HL-60/S4 (cell line): ENCODE measurements at regions not wholly inside any gene's neighbourhood (a gene's known extent, or its start where the extent isn't known, plus 50 kb on each side); places are given as distances from the start of the nearest gene placed in this dataset.
"Not testable (repeated sequence)": the region's sequence is repeated elsewhere in the genome, so short reads cannot be mapped to it uniquely, and the experiment has no call there.

Experiments
- in situ Hi-C: fragments of 300-500 bp; cut with MboI; formaldehyde crosslinking; loops from 2 replicates; pipeline ENCODE4 v1.14.3; 2022; ENCODE audit warnings: low sequenced_read_pairs

DNA sequence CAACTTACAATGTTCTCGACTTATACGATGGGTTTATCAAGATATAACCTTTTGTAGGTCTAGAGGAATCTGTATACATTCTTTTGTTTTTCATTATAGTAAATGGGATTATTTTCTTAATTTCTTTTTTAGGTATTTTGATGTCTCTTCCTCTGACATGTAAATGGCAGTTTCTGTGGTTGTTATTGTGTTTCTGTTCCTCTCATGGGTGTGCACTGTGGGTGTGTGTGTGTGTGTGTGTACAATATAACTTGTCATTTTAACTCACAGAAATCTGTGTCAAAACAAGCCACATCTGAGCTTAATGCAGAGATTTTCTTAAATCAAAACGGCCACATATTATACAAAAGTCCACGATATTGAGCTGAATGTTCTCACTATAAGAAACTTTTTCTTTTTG is 1300.8 kb upstream of the B3GALT2 start:
- in situ Hi-C loops = no loop called here

DNA sequence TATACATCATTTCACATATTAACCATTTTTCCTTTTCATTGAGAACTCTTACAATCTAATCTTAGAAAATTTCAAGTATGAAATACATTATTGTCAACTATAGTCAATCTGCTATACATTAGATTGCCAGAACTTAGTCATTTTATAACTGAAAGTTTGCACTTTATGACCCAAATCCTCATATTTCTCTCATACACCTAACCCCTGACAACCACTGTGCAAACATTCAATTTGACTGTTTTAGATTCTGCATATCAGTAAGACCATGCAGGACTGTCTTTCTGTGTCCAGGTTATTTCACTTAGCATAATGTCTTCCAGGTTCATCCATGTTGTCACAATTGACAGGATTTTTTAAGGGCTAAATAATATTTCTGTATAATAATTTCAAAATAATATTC is 1299.0 kb upstream of the B3GALT2 start:
- in situ Hi-C loops = no loop called here

DNA sequence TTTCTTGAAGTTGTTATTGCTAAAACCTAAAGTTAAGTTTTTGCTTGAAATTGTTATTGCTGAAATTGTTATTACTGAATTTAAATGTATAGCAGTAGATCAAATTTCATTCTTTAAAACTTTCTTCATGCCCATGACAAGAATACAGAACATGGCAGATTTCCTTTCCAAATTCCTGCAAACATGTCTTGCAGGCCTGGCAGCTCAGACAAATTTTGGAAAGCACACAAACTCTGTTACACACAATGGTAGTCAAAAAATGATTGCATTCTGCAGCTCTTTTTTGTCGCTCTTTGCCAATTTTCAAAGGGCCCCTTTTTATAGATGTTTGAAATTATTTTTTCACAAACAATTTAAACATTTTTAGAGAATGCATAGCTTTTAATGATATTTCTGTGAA is 1292.3 kb upstream of the B3GALT2 start:
- in situ Hi-C loops = no loop called here

DNA sequence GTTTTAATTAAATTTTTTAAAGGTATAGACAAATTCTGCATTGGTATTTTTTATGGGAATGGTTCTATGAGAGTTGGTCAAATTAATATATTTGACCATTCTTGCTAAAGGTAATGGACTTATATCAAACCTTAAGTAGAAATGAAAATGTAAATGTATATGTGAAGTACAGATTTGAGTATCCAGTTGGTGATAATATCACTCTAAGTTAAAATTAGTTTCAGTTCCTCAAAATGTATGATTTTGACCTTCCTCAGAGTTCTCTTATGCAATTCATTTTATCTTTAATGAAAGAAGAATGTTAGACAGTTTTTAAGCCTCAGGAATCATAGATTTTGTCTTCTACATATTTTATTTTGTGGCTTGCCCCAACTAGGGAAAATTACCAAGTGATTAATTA is 1291.5 kb upstream of the B3GALT2 start:
- in situ Hi-C loops = no loop called here

DNA sequence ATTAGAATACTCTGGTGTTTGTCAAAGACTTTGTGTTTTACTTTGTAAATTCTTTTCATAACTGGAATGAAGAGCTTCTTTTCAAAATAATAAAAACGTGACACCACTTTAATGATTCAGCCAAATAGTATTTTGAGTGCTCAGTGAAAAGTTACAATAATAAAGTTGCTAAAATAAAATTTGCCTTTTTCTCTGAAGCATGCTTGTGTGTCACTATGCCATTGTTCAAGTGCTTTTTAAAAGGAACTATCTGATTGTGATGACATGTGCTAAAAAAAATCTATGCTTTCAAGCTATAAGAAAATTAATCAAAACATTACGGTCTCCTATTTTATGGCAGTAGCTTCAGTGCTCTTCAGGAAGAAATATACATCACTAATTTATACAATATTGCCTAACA is 1290.5 kb upstream of the B3GALT2 start:
- in situ Hi-C loops = no loop called here

DNA sequence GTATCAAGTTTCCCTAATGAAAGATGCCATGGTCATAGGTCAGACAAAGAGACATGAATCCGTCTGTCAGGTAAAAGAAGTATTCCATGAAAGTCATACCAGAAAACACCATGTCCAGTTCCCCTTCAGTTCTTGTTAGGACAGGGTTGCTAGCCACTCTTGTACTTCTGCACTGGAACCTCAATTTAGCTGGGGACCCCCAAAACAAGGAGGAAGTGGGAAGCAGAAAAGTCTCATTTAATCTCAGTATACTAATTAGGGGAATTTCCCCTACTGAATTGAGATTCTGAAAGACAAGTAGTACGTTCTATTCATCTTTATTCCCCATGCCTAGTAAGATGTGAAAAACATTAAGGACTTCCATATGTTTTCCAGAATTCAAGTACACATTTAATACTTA is 1289.9 kb upstream of the B3GALT2 start:
- in situ Hi-C loops = no loop called here

DNA sequence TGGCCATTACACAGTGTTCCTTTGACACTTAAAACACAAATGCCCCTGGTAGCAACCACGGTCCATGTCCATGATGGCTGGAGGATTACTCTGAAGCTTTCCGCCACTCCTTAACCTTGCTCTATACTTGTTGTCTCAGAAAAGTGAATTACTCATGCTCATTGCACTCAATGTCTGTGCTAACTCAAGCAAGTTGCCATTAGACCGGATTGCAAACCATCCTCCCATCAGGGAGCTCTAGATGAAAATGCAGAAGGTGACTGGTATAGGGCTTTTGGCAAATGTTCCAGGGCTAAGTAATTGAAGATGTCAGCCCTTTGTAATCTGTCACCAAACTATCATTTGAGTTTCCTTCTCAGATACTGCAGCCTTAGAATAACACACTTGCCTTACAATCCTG is 1288.3 kb upstream of the B3GALT2 start:
- in situ Hi-C loops = no loop called here

DNA sequence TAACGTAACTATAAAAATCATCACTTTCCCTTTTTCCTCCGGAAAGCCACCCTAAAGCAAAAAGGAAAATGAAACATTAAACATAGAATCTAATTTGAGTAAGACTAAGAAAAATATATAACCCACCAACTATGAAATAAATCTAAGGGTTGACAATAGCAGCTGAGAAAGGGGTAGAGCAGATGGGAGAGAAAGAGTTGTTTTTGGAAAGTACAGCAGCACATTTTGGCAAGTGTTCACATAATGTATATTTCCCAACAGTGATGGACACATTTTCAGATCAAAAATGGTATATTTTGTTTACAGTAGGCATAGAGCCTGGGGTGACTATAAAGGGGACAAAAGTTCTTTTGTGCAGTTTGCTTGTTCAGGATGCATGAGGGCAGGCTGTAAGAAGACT is 1287.4 kb upstream of the B3GALT2 start:
- in situ Hi-C loops = no loop called here

DNA sequence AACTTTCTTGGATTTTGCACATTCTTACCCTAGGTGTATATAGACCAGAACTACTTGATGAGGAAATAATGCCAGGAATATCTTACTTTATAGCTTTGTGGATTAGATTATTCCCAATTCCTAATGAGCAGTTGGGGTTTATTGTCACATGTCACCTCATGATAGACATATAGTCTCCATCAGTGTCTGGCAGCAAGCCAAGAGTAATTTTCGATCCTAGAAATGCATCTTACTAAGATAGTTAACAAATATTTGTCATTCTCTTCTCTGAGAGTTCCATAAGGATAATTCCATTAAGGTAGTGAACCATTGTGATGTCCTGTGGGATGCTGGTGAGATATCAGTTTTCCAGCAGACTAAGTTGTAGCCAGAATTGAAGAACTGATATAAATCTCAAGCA is 1282.9 kb upstream of the B3GALT2 start:
- in situ Hi-C loops = no loop called here

DNA sequence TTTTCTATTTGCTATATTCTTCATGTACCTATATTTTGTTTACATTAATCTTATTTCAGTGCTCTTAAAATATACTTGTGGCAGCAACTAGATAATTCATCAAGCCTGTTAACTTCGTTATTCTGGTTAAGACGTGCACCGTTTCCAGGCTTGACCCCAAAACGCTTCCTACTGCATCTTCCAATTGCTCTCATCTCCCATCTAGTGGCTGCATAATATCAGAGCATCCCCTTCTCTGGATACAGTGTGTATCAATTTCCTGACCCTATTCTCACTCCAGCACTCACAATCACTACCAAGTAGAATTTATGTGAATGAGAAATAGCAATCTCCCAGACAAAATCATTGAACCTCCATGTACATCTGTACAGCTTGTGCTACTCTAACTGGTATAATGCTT is 1280.3 kb upstream of the B3GALT2 start:
- in situ Hi-C loops = no loop called here

DNA sequence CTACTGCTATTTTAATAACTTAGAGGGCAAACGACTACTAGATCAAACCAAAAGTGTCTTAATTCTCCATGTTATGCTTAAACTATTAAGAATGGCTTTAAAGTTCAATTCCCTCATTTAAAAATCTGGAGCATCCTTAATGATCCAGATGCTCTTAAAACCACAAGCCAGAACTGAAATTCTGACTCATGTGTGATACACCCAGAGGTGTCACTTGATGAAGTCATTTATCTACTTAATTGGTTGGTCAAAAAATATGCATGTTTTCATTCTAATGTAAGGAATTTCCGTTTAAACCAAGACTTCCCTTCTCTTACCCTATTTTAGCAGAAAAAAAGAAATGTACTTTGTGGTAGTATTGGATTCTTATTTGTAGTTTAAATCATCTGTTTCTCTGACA is 1261.2 kb upstream of the B3GALT2 start:
- in situ Hi-C loops = no loop called here

DNA sequence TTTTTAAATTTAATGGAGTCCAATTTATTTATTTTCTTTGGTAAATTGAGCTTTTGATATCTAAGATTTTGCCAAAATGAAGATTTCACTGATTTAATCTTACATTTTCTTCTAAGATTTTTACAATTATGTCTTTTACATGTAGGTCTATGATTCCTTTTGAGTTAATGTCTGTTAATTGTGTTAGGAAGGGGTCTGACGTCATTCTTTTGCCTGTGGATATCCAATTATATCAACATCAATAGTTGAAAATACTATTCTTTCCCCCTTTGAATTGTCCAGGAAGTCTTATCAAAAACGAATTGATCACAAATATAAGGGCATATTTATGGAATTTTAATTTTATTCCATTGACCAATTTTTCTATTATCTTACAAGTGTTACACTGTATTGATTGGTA is 1258.8 kb upstream of the B3GALT2 start:
- in situ Hi-C loops = no loop called here

DNA sequence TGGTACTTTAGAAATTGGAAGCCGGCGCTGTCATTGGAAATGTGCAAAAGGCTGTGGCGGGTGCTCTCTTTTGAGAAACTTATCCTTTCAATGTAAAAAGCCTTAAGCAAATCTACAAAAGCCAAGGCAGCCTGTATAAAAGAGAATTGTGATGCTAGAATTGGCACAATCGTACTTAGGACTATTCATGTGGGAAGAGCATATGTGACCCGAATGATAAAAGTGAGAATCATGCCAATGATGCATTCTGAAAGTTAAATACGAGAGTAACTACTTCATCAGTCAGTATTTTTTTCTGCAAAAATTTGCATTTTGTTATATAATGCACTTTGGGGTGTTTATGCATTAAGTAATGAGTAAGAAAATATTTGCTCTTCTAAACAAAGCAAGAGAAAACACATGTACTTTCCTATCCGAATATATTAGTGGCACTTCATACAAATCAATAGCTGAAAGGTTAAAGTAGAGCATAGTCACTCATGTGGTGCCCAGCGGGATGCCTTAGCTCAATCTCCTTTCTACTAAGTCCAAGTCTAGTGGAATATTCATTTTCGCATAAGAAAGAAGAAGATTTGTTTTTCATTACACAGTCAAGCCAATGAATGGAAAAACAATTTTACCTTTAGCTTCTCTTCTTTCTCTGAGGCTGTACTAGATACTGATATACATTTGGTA is 1256.6 kb upstream of the B3GALT2 start:
- in situ Hi-C loops = no loop called here

DNA sequence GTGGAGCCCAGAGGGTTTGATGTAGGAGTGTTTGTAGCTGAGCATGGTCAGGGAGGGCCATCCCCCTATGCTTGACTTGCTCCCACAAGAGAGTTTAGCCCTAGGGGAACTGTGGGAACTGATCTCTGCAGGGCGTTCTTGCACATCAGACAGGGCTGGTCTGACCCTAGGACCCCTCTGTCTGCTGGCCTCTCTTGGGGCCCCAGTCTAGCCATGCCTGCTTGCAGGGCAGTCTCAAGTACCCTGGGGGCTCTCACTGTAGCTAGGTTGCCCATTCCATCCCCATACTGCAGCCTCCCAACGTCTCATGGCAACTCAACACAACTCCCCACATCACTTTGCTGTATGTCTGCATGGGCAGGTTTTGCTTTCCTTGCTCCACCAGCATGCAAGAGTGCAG is 1250.7 kb upstream of the B3GALT2 start:
- in situ Hi-C loops = no loop called here

DNA sequence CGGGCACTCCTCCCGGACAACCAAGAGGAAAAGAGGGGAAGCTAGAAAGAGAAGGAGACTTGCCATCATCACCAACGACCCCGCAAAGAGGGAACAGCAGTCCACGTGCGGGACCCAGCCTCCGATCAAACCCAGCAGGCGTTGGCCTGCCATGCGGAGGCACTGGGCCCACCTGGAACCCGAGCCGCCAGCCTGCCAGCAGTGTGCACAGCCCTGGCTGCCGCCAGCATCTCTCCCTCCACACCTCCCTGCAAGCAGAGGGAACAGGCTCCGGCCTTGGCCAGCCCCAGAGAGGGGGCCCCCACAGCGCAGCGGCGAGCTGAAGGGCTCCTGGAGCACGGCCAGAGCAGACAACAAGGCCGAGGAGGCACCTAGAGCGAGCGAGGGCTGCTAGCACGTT is 1244.7 kb upstream of the B3GALT2 start:
- in situ Hi-C loops = no loop called here

DNA sequence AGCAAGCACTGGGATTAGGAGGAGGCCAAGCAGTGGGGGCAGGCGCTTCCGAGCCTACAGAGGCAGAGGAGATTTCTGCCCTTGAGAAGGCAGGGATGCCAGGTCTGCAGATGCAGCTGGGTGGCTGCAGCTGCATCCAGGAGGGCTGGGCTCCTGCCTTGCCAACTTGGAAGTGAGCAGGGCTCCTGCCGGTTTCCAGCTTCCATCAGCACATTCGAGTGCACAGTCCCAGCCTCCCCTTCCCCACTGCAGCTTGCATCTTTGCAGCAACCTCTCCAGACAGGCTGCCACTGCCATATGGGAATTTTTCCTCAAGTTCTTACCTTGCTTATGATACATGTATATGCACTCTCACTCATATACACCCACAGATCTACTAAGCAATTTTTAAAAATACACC is 1234.3 kb upstream of the B3GALT2 start:
- in situ Hi-C loops = no loop called here

DNA sequence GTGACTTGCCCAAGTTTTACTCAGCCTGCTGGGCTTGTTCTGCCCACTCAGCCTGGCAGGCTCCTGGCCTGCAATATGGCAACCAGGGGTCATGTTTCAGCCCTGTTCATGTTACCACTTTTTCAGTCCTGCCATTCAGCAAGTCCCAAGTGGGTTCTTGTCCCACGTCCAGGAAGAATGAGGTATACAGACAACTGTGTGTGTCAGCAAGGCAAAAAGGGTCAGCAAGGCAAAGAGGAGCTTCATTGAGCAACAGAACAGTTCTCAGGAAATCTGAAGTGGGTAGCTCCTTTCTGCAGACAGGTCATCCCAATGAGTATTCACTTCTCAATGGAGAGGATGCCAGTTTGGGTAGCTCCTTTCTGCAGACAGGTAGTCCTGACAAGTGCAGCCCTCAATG is 1233.3 kb upstream of the B3GALT2 start:
- in situ Hi-C loops = no loop called here

DNA sequence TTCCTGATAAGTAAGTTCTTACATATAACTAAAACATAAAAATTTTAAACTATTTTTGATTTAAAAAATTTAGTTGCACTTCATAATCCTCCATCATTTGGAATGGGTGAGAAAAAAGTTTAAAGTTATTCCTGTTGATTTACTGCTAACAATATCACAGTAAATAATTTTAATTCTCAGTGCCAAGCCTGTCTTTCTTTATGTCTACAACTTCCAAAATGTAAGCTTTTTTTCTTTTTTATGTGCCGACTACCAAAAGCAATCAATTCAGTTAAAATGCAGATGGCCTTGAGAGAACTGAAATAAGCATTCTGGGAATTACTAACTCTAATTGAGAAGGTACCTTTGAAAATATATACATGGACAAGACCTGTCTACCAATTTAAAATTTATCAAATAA is 1224.3 kb upstream of the B3GALT2 start:
- in situ Hi-C loops = no loop called here

DNA sequence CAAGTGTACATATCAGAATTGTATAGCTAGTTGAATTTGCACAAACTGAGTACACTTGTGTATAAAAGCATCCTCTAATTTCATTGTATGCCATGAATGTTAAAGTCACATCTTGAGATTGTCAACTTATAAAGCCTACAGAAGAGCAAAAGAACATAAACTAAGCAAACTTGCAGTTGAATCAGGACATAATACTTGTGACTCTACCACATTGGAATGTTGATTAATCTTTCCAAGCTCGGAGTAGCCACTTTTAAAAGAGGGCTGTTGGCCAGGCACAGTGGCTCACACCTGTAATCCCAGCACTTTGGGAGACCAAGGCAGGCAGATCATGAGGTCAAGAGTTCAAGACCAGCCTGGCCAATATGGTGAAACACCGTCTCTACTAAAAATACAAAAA is 1220.8 kb upstream of the B3GALT2 start:
- in situ Hi-C loops = not testable (repeated sequence)

DNA sequence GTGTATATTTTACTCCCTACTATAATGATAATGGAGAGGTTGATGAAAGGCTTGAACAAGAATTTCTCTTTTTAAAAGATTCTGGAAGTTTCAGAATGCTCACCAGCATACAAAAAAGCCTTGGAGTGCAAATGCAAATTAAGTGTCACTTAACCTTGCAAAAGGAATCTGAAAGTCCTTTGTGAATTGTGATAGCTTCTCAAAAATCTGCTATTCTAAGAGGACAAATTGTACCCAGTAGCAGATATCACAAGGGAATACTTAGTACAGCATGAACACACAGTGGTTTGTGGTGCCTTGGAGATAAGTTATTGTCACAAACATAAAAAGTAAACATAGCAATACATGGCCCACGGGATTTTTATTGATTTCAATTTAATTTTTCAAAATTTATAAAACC is 1208.3 kb upstream of the B3GALT2 start:
- in situ Hi-C loops = no loop called here

DNA sequence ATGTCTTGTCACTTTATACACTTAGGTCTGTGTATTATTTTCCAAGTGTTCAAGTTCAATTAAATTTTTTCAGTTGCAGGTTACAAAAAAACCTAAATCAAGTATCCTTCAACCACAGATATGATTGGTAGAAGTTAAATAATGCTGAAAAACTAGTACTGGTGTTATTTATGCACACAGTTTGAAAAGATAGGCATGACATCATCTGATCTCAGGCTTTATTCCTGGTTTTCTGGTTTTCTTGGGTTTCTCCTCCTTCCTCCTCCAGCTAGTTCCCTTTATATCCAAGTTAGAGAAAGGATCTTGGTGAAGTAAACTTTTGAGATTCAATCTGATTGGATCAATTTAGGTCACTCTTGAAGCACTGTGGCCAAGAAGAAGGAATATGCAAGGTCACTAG is 1201.1 kb upstream of the B3GALT2 start:
- in situ Hi-C loops = no loop called here

DNA sequence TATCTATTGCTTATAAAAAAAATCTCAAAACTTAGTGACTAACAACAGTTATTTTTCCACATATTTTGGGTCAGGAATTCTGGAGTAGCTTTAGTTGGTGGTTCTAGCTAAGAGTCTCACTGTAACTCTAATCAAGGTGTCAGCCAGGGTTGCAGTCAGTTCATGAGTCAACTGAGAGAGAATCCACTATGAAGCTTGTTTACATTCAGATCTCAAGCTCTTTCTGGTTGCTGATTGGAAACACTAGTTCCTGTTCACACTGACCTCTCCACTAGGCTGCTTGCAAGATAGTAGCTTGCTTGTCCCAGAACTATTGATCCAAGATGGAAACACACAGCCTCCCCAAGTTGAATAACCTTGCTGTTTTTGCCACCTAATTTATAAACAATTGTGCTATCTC is 1192.1 kb upstream of the B3GALT2 start:
- in situ Hi-C loops = no loop called here

DNA sequence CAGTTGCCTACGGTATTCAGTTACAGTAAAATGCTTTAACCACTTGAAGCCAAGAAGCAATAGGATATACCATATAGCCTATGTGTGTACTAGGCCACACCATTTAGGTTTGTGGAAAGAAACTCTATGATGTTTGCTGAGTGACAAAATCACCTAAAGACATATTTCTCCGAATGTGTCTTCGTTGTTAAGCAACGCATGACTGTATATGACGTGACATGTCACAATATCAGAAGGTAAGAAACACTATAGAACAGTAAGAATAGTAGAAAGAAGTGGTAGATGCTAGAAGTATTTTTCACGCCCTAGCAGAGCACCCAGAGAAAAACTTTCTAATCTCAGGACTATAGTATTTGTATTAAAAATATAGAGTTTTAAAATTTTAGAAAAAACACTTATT is 1188.2 kb upstream of the B3GALT2 start:
- in situ Hi-C loops = no loop called here

DNA sequence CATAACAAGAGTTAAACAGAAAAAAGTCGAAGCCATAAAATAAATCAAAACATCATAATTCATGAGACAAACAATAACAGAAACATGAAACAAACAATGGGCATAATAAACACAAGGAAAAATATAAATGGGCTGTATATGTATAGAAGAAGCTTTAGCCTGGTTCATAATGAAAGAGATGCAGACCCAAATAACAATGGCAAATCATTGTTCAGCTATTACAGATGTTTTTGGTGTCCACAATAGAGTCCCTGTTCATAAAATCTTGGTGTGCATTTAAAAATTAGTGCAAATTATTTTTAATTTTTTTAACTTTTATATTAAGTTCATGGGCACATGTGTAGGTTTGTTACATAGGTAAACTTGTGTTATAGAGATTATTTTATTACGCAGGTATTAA is 1185.9 kb upstream of the B3GALT2 start:
- in situ Hi-C loops = no loop called here
